CD4-positive, alpha-beta T cell (primary cell): ENCODE measurements at regions not wholly inside any gene's neighbourhood (a gene's known extent, or its start where the extent isn't known, plus 50 kb on each side); places are given as distances from the start of the nearest gene placed in this dataset.
"Not testable (repeated sequence)": the region's sequence is repeated elsewhere in the genome, so short reads cannot be mapped to it uniquely, and the experiment has no call there.

Experiments
- ATAC-seq: fragments of 200-7000 bp; cut with Tn5 transposase; one replicate; pipeline ENCODE4 v1.10.0; 2022; ENCODE audit warnings: mild to moderate bottlenecking; ENCODE audit not compliant: poor library complexity
- CTCF ChIA-PET: fragments of 350-600 bp; sonication (Branson Sonifier 250); formaldehyde crosslinking; loops from one replicate; lab custom pipeline; 2021; ENCODE audit warnings: antibody characterized with exemption, inconsistent platforms; lab: Charles Lee
- POLR2A ChIA-PET: fragments of 350-600 bp; sonication (Branson Sonifier 250); formaldehyde crosslinking; loops from one replicate; lab custom pipeline; 2021; ENCODE audit warnings: antibody characterized with exemption, inconsistent platforms; lab: Charles Lee
- DNase-seq, 14 experiments: peaks; one replicate each; pipeline ENCODE4 v3.0.0-alpha.2; 2013 to 2020; ENCODE audit warnings: mixed read lengths in 2 of 14
- H3K27ac ChIP-seq, 2 donors: one replicate each; pipeline versions ENCODE4 v1.5.1 to v1.7.0; 2013; ENCODE audit warnings: low read length in 2 of 2, low read depth in 1 of 2, mild to moderate bottlenecking in 1 of 2
- H3K27me3 ChIP-seq, 2 experiments: 1 replicate in 1 of 2; 2 replicates in 1 of 2; pipeline versions ENCODE4 v1.6.1 to v1.7.0; 2013; ENCODE audit warnings: low read length in 2 of 2, control low read depth in 1 of 2, mild to moderate bottlenecking in 1 of 2, moderate library complexity in 1 of 2; ENCODE audit not compliant: insufficient read depth in 2 of 2, control insufficient read depth in 1 of 2
- H3K36me3 ChIP-seq: one replicate; pipeline ENCODE4 v1.6.1; 2013; ENCODE audit warnings: low read length, control low read depth; ENCODE audit not compliant: insufficient read depth
- H3K4me1 ChIP-seq: one replicate; pipeline ENCODE4 v1.6.1; 2013; ENCODE audit warnings: low read length, control low read depth; ENCODE audit not compliant: insufficient read depth
- H3K4me3 ChIP-seq: one replicate; pipeline ENCODE4 v1.5.1; 2013; ENCODE audit warnings: mild to moderate bottlenecking, low read length, moderate library complexity
- H3K9me3 ChIP-seq, 2 experiments: 1 replicate in 1 of 2; 2 replicates in 1 of 2; pipeline versions ENCODE4 v1.6.1 to v1.7.0; 2013; ENCODE audit warnings: low read length in 2 of 2, mild to moderate bottlenecking in 2 of 2, control low read depth in 1 of 2, moderate library complexity in 1 of 2; ENCODE audit not compliant: control insufficient read depth in 1 of 2, insufficient read depth in 1 of 2
- H3K27ac Mint-ChIP-seq: one replicate; pipeline ENCODE4 v1.8.0; 2020; ENCODE audit warnings: mixed read lengths
- H3K27me3 Mint-ChIP-seq: one replicate; pipeline ENCODE4 v1.8.0; 2021; ENCODE audit warnings: mixed read lengths
- H3K36me3 Mint-ChIP-seq: one replicate; pipeline ENCODE4 v1.8.0; 2021; ENCODE audit warnings: low read depth, mixed read lengths
- H3K4me1 Mint-ChIP-seq: one replicate; pipeline ENCODE4 v1.8.0; 2021; ENCODE audit warnings: low read depth, mixed read lengths
- H3K4me3 Mint-ChIP-seq: one replicate; pipeline ENCODE4 v1.8.0; 2020; ENCODE audit warnings: mild to moderate bottlenecking, mixed read lengths
- H3K9me3 Mint-ChIP-seq: one replicate; pipeline ENCODE4 v1.8.0; 2020; ENCODE audit warnings: mixed read lengths
- intact Hi-C, 2 experiments: fragments of 100-400 bp; cut with DNase I in 1 of 2; cut with micrococcal nuclease in 1 of 2; formaldehyde crosslinking; loops; one replicate each; pipeline versions ENCODE4 v1.15.1 to v1.9.0; 2023 to 2025; cut with DNase I, micrococcal nuclease
- TF ChIP-seq, protein P1 (sequence below): fragments of 200-600 bp; IDR thresholded peaks from one replicate; pipeline ENCODE4 v1.8.0; 2022; ENCODE audit warnings: antibody characterized with exemption, mild to moderate bottlenecking

DNA sequence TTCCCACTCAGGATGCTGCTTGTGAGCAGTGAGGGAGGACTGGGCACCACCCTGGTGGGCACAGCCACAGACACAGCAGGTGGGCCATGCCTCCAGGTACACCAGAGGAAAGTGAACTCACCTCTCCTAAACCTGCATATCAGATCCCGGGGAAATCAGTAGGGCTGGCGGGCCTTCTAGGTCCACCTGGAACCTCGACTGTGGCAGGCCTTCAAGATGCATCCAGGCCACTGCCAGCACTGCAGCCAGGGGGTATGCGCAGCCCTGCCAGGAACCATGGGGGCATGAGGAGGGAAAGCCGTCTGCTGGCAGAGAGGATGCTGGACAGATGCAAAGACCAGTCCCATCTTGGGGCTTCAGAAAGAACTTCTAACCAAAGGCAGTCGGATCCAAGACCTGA lies 270.6 kb upstream of the IRX4 start:
- peaks cover 5% of the 10 kb centered on the region in 2 experiments for H3K27me3 ChIP-seq
- DNase-seq (no peak), ATAC-seq (no peak)
- peaks cover 0 to 24% of the 10 kb centered on the region in 2 experiments for H3K9me3 ChIP-seq
- H3K4me1 Mint-ChIP-seq, result no peaks in the 10 kb centered on the region
- intact Hi-C loops, result no loop called here
- TF ChIP-seq, protein P1, sequence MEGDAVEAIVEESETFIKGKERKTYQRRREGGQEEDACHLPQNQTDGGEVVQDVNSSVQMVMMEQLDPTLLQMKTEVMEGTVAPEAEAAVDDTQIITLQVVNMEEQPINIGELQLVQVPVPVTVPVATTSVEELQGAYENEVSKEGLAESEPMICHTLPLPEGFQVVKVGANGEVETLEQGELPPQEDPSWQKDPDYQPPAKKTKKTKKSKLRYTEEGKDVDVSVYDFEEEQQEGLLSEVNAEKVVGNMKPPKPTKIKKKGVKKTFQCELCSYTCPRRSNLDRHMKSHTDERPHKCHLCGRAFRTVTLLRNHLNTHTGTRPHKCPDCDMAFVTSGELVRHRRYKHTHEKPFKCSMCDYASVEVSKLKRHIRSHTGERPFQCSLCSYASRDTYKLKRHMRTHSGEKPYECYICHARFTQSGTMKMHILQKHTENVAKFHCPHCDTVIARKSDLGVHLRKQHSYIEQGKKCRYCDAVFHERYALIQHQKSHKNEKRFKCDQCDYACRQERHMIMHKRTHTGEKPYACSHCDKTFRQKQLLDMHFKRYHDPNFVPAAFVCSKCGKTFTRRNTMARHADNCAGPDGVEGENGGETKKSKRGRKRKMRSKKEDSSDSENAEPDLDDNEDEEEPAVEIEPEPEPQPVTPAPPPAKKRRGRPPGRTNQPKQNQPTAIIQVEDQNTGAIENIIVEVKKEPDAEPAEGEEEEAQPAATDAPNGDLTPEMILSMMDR, result no peak
- peaks cover 5% of the 10 kb centered on the region for H3K27me3 Mint-ChIP-seq
- H3K4me1 ChIP-seq, result no peaks in the 10 kb centered on the region
- no peaks in the 10 kb centered on the region for H3K36me3 ChIP-seq
- no peaks in the 10 kb centered on the region for H3K36me3 Mint-ChIP-seq
- H3K4me3 Mint-ChIP-seq, result no peak overlapping the region
- CTCF ChIA-PET, result no interaction called here
- H3K9me3 Mint-ChIP-seq, result no peaks in the 10 kb centered on the region
- POLR2A ChIA-PET, result no interaction called here
- no peak overlapping the region for H3K27ac Mint-ChIP-seq
- H3K4me3 ChIP-seq, result no peak overlapping the region
- H3K27ac ChIP-seq, result no peak overlapping the region

DNA sequence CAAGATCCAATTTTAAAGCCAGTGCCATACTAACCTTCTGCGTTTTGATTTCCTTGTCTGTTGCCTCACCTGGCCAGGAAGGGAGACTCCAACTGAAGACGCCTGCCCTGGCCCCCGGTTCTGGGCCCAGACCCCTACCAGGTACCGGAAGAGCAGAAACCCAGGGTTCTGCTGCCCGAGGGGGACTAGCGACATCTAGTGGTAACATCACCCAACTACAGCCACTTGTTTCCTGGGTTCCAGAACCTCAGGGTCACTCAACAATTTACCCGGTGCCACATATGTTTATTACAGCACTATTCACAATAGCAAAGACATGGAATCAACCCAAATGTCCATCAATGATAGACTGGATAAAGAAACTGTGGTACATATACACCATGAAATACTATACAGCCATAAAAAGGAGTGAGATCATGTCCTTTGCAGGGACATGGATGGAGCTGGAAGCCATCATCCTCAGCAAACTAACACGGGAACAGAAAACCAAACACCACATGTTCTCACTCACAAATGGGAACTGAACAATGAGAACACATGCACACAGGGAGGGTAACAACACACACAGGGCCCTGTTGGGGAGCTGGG lies 268.7 kb upstream of the IRX4 start:
- H3K27me3 ChIP-seq, H3K27ac ChIP-seq, POLR2A ChIA-PET, H3K27ac Mint-ChIP-seq, H3K4me3 ChIP-seq, intact Hi-C loops, DNase-seq, H3K4me3 Mint-ChIP-seq, H3K27me3 Mint-ChIP-seq, H3K36me3 Mint-ChIP-seq, H3K9me3 Mint-ChIP-seq, H3K36me3 ChIP-seq, H3K4me1 Mint-ChIP-seq, ATAC-seq, H3K4me1 ChIP-seq, CTCF ChIA-PET: not testable (repeated sequence)
- peaks cover 0 to 32% of the 10 kb centered on the region in 2 experiments for H3K9me3 ChIP-seq
- TF ChIP-seq, protein P1, result peak; percentile 30

DNA sequence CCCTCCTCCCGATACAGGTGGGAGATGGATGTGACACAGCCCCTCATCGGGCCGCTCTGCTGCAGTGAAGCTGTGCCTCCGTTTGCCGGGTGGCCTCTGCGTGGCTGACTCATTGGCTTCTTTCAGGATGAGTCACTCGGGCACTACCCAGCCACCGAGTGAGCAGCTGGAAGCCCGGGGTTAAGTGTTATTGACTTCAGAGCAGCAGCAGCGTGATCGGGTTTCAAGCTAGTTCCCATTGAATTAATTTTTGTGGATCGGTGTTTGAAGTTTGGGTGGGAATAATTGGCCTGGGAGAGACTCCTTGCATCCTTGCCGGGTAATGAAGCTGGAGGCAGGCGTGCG lies 266.4 kb upstream of the IRX4 start:
- ATAC-seq (no peak), DNase-seq (no peak)
- H3K9me3 Mint-ChIP-seq, result no peaks in the 10 kb centered on the region
- ChIA-PET CTCF (no interaction called here), POLR2A (no interaction called here)
- peaks cover 0 to 32% of the 10 kb centered on the region in 2 experiments for H3K9me3 ChIP-seq
- H3K36me3 Mint-ChIP-seq, result no peaks in the 10 kb centered on the region
- H3K4me3 Mint-ChIP-seq, result no peak overlapping the region
- intact Hi-C loops, result no loop called here
- H3K4me1 ChIP-seq, result no peaks in the 10 kb centered on the region
- no peak overlapping the region for H3K27ac ChIP-seq
- no peaks in the 10 kb centered on the region for H3K36me3 ChIP-seq
- H3K4me3 ChIP-seq, result no peak overlapping the region
- peaks cover 5% of the 10 kb centered on the region for H3K27me3 Mint-ChIP-seq
- no peaks in the 10 kb centered on the region for H3K4me1 Mint-ChIP-seq
- peaks cover 5% of the 10 kb centered on the region in 2 experiments for H3K27me3 ChIP-seq
- TF ChIP-seq, protein P1, result no peak
- H3K27ac Mint-ChIP-seq, result no peak overlapping the region
